Hematopoietic multipotent progenitor cell treated with erythropoietin and hydrocortisone succinate and interleukin-3 and kit ligand, for 8 days (in vitro differentiated cells): ENCODE measurements at regions not wholly inside any gene's neighbourhood (a gene's known extent, or its start where the extent isn't known, plus 50 kb on each side); places are given as distances from the start of the nearest gene placed in this dataset.
"Not testable (repeated sequence)": the region's sequence is repeated elsewhere in the genome, so short reads cannot be mapped to it uniquely, and the experiment has no call there.

Source experiments
- DNase-seq: peaks from one replicate; pipeline ENCODE4 v3.0.0-alpha.2; 2015

DNA sequence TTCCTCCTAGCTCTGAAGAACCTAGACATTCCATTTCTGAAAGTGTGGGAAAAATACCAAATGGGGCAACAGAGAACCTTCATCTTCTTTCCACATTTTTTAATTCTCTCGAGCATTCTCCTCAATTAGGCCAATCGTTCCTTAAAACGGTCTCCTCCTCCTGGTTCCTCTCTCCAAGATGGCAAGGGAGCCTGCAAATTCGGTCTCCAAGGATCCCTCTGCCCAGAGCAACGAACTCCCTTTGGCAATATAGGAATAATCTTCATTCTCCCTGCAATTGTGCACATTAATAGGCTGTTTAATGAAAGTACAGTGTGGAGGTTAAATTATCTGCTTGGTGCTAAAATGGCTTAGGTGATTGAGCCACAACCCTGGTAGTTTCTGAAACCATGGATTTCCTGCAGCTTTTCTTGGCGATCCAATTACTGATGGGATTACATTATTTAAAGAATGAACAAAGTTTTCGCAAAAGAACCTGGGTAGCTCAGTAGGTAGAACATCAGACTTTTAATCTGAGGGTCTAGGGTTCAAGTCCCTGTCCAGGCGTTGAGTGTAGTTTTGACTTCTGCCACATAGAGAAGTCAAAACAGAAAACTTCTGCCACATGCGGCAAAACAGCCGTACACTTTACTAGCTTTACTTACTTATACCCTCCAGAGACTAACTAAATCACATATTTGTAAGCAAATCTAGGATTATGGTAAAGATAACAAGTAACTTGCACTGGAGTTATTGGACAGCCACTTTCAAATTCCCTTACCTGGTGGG, 102.9 kb upstream of the ZNF184 start:
- peak; percentile 27 for DNase-seq

DNA sequence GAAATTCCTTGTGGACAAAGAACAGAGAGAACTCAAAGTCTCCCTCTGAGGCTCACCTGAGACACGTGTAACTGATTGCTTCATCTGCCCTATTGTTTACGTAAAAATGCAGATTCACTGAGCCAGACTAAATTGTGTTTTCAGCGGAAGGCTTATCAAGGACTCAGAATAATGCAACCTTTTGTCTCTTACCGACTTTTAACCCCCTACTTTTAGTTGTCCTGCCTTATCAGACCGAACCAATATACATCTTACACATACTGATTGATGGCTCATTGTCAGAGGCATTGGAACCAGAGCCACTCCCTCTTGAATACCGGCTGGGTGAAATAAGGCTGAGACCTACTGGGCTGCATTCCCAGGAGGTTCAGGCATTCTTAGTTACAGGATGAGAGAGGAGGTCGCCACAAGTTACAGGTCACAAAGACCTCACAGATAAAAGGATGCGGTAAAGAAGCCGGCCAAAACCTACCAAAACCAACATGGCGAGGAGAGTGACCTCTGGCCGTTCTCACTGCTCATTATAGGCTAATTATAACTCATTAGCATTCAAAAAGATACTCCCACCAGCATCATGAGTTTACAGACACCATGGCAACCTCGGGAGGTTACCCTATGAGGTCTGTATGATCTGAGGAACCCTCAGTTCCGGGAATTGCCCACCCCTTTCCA, 95.5 kb upstream of the ZNF184 start:
- no peak for DNase-seq

DNA sequence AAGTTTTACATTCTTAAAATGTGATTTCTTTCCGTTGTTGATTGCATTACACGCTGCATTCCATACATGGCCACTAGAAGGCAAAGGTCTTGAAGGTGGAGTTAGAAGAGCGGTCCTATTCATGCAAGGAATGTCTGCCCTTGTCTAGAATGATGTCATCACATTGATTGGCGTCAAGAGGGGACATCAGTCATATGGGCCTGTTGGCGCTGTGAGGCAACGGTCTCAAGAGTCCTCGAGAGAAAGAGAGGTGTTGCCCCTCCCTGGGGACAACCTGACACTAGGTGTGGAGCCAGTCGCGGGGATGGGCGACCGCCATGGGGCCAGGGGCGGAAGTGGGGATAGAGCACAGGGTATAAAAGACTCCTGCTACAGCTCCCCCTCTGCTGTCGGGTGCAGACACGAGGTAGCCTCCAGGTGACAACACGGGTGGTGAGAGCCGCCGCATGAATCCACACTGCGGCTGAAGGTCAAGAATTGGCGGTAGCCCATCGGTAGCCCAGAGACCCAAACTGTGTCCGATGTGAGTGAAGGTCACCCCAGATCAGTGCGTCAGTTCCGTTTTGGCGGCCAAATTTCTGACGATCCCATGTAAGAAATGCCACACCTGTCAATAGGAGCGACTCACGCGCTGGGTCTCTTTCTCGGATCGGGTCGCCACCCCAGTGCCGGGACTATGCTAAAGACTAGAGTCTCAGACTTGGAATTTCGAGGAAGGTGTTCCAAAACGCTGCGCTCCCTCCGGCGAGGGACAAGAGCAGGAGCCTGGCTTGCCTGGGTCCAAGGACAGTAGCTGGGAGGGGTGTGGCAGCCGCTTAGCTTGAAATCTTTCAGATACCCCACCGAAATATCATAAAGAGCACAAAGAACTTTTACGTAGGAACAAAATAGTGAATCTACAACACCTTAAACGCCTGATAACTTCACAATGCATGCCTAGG, 93.2 kb upstream of the ZNF184 start:
- peak; percentile 10 for DNase-seq

DNA sequence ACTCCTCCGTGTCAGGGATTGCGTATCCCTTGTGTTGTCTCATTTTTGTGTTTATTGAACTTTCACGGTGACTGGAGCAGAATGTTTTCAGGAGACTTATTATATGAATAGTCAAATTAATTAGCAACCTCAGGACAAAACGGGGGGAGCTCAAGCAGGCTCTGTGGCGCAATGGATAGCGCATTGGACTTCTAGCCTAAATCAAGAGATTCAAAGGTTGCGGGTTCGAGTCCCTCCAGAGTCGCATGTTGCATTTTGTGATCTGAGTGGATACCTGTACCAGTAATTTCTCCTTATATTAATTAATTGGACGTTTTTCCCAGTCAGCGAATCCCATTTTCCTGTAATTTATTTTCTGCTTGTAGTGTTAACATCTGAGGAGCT, 89.1 kb upstream of the ZNF184 start:
- DNase-seq = no peak

DNA sequence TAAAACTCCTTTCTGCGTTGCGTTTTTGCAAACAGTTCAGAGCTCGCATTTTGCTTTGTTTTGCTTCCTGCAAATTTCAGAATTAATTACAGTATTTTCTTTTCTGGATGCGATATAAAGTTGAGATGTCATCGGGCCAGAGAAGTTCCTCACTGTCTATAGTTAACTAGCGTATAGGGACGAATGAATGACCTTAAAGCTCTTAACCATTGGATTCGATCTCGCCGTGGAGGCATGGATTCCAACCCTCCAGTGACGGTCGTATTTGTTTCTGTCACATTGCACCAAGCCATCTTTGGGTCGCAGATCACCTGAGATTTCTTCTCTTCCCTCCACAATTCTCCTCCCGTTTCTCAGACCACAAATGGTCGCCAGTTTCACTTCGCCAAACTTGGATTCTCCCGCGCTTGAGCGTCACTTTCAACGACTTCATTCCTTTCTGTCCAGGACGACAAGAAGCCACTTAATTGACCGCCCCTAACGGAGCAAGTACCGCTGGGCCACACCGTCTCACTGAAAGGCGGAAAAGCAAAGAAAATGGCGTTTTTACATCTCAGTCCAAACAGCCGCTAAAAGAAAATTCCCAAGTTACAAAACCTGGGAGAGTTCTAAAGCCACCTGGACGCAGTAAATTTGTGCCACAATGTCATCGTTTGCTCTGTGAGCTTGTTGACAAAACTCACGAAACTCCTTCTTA, 85.3 kb upstream of the ZNF184 start:
- no peak for DNase-seq

DNA sequence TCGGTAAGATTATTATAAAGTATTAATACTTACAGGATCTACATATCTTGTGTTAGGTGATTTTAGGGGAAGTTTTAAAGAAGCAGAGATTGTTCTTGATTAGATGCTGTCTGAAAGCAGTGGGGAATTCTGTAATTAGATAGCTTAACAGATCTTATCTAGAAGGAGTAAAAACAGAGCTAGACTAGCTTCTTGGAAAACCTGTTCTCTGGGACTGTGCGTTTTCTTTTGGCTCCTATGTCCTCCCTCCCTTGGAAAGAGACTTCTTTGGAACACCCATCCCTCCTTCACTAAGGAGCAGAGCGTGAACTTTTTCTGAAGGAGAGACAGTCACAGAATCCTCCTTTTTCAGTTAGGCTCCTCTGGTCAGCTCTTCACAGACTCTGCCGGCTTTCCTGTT, 83.5 kb upstream of the ZNF184 start:
- no peak for DNase-seq

DNA sequence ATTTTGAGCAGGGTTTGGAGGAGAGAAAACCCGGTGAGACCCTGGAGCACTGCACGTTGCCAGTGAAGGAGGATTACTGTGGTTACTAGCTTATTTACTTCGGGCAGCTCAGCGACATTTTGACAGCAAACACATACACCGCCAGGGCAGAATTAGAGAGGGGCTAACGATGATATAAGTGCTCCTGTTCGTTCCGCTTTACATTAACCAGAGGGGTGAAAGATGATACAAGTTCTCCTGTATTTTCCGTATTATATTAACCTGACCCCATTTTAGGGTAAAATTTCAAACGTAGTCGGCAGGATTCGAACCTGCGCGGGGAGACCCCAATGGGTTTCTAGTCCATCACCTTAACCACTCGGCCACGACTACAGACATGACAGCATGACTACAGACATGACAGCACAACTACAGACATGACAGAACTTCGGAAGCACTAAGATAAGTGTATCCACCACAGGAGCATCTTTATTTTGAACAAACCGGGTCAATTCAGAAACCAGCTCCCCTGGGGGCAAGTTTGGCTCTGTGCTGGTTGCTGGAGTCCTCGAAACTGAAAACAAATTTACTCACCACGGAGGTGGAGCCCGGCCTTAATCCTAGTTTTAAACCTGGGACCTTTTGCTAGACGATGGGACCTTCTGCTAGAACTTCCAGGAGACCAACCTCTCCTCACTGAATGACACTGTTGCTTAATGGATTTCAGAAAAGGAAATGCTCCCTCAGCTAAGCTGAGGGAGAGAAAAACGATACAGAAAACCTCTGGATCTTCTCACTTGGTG, 80.4 kb upstream of the ZNF184 start:
- DNase-seq = peak; percentile 83

DNA sequence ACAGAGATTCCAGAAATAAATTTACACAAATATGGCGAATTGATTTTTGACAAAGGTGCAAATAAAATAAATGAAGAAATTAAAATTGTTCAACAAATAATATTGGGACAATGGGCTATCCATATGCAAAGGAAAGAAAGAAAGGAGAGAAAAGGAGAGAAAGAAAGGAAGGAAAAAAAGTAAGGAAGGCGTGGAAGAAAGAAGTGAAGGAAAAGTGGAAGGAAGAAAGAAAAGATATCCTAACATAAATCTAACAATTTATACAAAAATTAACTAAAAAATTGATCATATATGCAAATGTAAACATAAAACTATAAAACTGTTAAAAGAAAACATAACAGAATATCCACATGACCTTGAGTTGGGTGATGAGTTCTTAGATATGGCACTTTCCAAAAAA, 78.7 kb upstream of the ZNF184 start:
- DNase-seq = no peak

DNA sequence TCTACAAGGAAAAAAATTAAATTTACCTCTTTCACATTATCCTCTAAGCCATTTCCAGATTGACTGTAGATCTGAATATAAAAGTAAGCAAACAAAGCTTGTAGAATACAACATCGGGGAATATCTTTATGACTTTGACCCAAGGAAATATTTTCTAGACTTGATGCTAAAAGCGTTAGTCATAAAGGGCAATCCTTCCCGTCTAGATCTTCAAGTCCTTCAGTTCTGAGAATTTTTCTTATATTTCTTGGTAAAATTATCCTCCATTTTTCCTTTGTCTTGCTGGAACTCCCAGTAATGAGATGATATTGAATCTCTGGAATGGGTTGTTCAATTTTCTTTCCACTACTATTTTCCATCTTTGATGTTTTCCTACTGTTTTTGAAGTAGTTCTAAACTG, 77.8 kb upstream of the ZNF184 start:
- DNase-seq = no peak

DNA sequence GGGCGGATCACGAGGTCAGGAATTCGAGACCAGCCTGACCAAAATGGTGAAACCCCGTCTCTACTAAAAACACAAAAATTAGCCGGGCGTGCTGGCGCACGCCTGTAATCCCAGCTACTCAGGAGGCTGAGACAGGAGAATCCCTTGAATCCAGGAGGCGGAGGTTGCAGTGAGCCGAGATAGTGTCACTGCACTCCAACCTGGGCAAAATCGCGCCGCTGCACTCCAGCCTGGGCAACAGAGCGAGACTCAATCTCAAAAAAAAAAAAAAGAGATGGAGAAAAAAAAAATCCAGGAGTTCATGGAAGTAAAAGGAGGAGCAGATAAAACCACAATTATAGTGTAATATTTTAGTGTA, 76.3 kb upstream of the ZNF184 start:
- not testable (repeated sequence) for DNase-seq

DNA sequence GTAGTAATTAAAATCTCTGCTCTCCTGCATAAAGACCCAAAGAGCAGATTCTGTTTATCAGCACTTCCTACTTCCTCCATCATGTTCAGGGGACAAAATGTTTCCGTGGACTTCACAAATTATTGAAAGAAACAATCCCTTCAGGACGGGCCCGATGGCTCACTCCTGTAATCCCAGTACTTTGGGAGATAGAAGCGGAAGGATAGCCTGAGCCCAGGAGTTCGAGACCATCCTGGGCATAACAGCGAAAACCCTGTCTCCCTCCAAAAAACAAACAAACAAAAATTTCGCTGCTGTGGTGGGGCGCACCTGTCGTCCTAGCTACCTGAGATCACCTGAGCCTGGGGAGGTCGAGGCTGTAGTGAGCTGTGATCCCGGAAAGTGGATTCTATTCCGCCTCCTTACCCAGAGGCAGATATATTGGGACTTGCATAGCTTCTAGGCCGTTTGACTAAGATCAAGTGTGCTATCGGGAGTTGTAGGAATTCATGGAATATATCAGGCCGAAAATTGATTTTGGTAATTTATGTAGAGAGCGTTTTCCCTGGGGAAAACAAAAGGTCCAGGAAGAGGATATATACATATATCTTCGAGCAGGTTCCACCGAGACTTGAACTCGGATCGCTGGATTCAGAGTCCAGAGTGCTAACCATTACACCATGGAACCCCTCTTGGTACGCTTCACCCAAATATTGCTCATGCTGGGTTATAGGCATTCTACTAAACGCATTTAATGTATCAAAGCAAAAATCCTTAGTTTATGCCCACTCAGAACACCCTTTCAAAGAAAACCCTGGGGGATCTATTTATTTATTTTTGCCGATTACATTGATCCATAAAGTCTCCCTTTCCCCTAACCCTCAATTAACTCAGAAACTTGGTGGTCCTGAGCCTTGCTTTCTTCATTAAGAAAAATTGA, 74.5 kb upstream of the ZNF184 start:
- DNase-seq = peak; percentile 84

DNA sequence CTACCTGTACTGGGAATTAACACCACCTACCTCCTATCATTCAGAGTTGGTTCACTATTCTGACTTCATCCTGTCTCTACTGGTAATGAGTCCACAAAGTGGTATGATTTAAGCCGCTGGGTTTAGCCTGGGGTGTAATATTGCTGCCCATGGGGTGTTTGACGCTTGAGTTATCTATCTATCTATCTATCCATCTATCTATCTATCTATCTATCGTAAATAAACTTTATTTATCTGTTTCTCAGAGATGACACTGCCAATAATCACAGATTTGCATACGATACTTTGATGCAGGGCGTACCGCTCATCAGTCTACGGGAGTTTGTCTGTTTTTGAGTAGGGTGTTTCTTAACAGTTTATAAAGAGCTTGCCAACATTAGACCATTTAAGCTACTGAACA, 73.6 kb upstream of the ZNF184 start:
- no peak for DNase-seq

DNA sequence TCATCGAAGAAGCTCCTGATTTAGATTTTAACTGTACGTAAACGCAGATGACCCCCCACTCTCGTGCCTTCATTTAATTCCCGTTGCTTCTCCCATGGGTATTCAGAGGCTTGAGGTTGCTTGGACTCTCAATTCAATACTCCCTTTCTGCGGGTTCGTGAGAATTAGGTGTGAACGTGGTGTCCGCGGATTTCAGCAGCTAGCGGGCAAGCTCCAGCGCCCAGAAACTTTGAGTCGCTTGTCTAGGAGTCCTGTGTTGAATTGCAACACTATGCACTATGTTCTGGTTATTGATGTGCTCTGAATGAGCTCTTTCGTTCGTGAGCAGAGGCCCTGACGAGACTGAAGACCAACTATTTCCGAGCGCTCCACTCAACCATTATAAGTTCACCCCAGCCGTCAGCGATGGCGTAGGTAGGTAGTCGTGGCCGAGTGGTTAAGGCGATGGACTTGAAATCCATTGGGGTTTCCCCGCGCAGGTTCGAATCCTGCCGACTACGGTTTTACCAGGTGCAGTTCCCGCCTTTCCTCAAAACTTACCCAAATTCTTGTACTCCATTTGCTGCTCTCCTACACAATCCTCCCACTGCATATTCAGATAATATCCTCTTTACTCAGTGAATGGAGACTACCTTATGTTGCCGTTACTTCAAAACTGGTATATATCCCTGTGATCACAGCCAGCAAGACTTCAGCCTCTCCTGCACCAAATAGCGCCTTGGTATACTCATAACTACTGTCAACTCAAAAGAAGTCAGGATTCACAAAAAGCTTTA, 72.6 kb upstream of the ZNF184 start:
- DNase-seq = peak; percentile 80

DNA sequence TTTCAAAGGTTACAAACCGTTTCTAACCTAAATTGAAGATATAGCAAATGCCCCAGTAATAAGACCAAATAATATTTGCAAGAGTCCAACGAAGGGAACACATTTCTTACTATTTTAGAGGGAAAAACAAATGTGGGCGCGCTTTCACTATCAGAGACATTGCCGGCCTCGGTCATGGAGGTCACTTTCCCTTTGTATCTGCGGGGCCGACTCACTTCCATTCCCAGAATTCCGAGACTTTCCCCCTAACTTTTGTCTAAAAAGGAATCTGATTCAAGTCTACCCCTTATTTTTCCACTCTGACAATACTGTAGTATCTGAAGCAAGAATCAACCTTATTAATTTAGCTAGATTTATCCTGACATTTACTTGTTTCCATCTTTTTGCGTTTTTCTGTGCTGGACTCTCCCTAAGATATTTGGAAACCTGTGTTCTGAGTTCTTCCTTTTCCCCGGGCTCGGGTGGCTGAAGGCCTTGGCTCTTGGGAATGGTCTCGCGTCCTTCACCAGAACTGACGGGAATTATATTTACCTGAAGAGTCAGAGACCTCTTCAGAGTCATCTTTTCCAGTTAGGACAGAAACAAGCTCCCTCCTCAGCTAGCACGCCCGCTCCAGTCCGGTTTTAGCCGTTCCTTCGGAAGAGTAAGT, 71.8 kb upstream of the ZNF184 start:
- no peak for DNase-seq

DNA sequence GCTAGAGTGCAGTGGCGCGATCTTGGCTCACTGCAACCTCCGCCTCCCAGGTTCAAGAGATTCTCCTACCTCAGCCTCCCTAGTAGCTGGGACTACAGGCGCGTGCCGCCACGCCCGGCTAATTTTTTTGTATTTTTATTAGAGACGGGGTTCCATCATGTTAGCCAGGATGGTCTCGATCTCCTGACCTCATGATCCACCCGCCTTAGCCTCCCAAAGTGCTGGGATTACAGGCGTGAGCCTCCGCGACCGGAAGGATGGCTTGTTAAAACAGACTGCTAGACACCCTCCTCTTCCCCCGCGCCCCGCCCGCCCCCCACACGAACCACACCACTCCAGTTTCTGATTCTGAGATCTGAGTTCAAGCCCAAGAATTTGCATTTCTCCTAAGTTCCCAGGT, 71.2 kb upstream of the ZNF184 start:
- DNase-seq = not testable (repeated sequence)

DNA sequence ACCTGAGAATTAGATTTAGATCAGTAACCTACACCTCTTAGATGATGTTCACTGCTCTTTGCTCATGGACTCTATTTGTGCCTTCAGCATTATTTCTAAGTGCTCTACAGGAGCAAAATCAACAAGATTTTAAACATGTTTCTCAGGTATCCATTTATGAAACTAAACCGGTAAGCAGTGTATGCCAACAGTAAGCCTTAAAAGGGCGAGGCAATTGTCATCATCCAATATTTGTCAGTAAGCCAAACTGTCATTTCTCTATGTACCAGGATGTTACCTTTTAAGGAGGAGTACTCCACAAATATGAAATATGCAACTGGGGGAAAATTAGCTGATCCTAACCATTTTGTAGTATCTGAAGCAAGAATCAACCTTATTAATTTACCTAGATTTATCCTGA, 69.6 kb upstream of the ZNF184 start:
- DNase-seq = no peak

DNA sequence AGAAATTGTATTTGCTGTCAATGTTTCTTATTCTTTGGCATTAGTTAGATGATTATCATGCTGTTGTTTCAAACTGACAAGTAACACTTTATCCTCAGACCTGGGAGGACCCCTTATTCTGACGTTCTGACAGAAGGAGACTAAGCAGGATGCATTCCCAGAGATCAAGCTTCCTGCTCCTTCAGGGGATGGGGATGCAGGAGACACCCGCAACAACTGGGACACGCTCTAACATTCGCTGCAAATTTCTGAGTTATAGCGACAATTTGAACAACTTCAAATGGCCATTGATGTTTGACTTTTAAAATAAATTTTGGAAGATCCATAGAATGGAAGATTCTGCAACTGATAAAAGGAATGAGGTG, 69.0 kb upstream of the ZNF184 start:
- no peak for DNase-seq

DNA sequence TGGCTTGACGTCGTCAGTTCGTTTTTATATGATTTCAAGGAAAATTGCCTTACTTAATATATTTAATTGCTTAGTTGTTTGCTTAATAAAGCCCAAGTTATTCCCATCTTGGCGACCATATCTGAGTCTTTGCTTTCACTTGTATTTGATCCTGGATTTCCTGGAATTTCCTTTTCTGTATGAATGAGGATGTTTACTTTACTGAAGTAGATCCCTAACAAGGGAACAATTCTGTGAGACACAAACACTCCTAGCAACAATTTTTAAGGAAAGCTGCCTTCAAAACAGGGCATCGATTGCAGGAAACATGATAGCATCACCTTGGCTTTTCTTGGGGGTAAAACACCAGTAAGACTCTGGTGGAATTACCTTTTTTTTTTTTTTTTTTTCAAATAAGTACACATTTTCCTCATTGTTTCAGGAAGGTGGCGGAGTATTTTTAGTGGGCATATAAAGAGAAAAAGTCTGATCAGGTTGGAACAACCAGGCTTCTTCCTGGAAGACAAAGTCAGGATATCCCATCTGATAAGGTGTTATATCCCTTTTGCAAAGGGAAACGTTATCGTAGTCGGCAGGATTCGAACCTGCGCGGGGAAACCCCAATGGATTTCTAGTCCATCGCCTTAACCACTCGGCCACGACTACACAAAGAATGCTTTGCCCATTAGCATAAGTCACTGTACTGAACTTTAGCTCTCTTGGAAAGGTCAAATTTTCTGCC, 68.5 kb upstream of the ZNF184 start:
- peak; percentile 54 for DNase-seq

DNA sequence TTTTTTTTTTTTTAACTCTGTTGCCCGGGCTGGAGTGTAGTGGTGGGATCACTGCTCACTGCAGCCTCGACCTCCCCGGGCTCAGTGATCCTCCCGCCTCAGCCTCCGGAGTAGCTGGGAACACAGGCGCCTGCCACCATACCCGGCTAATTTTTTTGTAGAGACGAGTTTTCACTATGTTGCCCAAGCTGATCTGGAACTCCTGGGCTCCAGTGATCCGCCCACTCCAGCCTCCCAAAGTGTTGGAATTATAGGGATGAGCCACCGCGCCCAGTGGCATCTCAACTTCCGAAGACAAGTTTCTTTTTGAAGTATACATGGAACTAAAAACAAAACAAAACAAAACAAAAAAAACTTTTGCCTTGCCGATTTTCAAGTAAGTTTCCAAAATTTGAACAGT, 66.6 kb upstream of the ZNF184 start:
- no peak for DNase-seq
